IPS-15b (cell line): ENCODE measurements at regions not wholly inside any gene's neighbourhood (a gene's known extent, or its start where the extent isn't known, plus 50 kb on each side); places are given as distances from the start of the nearest gene placed in this dataset.

Experiments used
- H3K27me3 ChIP-seq: one replicate; pipeline ENCODE4 v1.6.1; 2013; ENCODE audit warnings: low read length; ENCODE audit not compliant: control insufficient read depth, insufficient read depth
- H3K36me3 ChIP-seq: one replicate; pipeline ENCODE4 v1.6.1; 2013; ENCODE audit warnings: low read length; ENCODE audit not compliant: control insufficient read depth, insufficient read depth
- H3K4me1 ChIP-seq: one replicate; pipeline ENCODE4 v1.6.1; 2013; ENCODE audit warnings: mild to moderate bottlenecking, low read length; ENCODE audit not compliant: control insufficient read depth, insufficient read depth
- H3K4me3 ChIP-seq: one replicate; pipeline ENCODE4 v1.5.1; 2013; ENCODE audit warnings: low read depth, low read length
- H3K9ac ChIP-seq: one replicate; pipeline ENCODE4 v1.6.1; 2013; ENCODE audit warnings: low read depth, mild to moderate bottlenecking, low read length
- H3K9me3 ChIP-seq: one replicate; pipeline ENCODE4 v1.6.1; 2013; ENCODE audit warnings: mild to moderate bottlenecking, low read length; ENCODE audit not compliant: control insufficient read depth, insufficient read depth

- Histone ChIP-seq H3K9ac (no peak overlapping the region), H3K27me3 (no peaks in the 10 kb centered on the region), H3K36me3 (no peaks in the 10 kb centered on the region), H3K4me3 (no peak overlapping the region), H3K4me1 (no peaks in the 10 kb centered on the region), H3K9me3 (no peaks in the 10 kb centered on the region)
Measured at GRCh38 chr1:73576083-73576482, 621.9 kb downstream of the LRRIQ3 start.

DNA sequence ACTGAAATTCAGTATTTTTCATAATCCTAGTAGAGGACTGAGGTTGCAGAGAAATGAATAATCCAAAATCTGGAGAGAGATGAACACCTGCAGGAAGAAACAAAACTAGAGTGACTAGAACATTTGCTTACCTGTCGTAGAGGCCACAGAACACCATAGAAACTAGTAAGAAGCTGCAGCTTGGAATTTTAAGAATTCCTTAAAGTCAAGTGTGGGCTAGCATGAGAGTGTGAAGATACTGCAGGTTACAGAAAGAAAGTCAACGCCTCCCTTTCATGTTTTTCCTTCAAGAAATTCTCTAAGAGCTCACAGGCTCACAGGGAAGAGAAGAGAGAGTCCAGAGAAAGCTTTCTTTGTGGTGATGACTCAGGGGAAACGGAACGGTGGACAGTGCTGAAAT is 633.7 kb downstream of the LRRIQ3 start:
- H3K9ac ChIP-seq, result no peak overlapping the region
- H3K36me3 ChIP-seq, result no peaks in the 10 kb centered on the region
- H3K4me1 ChIP-seq, result no peaks in the 10 kb centered on the region
- no peaks in the 10 kb centered on the region for H3K9me3 ChIP-seq
- H3K4me3 ChIP-seq, result no peak overlapping the region
- H3K27me3 ChIP-seq, result no peaks in the 10 kb centered on the region

GRCh38 chr1:73556270-73556669 is 641.7 kb downstream of the LRRIQ3 start:
- Histone ChIP-seq H3K9ac (no peak overlapping the region), H3K36me3 (no peaks in the 10 kb centered on the region), H3K4me3 (no peak overlapping the region), H3K27me3 (no peaks in the 10 kb centered on the region), H3K9me3 (peaks cover 9% of the 10 kb centered on the region), H3K4me1 (no peaks in the 10 kb centered on the region)

DNA sequence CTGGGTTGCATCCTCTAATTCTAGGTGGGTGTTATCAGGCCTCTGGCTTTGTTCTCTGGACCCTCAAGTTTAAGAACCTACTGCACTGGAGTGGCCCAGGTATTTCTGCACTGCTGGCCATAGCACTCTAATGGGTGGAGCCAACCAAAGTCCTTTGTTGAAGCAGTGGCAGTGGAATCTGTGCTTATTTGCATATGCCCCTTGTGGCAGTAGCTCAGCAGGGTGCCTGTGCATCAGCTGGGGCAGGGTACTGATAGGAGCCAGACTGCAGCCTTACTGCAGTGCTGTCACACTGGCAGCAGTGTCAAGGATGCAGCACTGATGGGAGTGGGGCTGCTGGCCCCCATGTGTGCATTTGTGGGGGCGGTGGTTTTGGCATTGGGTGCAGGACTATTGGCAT is 660.6 kb downstream of the LRRIQ3 start:
- no peak overlapping the region for H3K4me3 ChIP-seq
- no peaks in the 10 kb centered on the region for H3K36me3 ChIP-seq
- H3K4me1 ChIP-seq, result no peaks in the 10 kb centered on the region
- H3K9ac ChIP-seq, result no peak overlapping the region
- H3K27me3 ChIP-seq, result no peaks in the 10 kb centered on the region
- H3K9me3 ChIP-seq, result no peaks in the 10 kb centered on the region

GRCh38 chr1:73517603-73518191 is 680.3 kb downstream of the LRRIQ3 start:
- Histone ChIP-seq H3K9me3 (no peaks in the 10 kb centered on the region), H3K4me1 (no peaks in the 10 kb centered on the region), H3K27me3 (no peaks in the 10 kb centered on the region), H3K9ac (no peak overlapping the region), H3K4me3 (no peak overlapping the region), H3K36me3 (no peaks in the 10 kb centered on the region)

DNA sequence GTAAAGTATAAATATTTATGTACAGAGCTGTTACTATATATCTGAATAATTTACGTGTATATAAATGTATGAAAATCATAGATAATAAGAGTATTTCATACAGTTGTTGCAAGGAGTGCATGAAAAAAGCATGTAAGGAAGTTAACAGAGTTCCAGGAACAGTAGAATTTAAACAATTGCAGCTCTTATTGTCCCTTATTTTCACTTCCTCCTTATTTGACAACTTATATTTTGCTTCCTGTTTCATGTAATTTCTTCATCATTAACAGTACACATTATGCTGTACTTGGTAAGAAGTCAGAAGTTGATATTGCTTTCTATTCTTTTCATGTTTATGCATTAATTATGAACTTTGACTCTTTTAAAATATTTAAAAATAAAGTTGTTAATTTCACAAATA is 681.5 kb downstream of the LRRIQ3 start:
- Histone ChIP-seq H3K36me3 (no peaks in the 10 kb centered on the region), H3K27me3 (no peaks in the 10 kb centered on the region), H3K9me3 (no peaks in the 10 kb centered on the region), H3K9ac (no peak overlapping the region), H3K4me1 (no peaks in the 10 kb centered on the region), H3K4me3 (no peak overlapping the region)

DNA sequence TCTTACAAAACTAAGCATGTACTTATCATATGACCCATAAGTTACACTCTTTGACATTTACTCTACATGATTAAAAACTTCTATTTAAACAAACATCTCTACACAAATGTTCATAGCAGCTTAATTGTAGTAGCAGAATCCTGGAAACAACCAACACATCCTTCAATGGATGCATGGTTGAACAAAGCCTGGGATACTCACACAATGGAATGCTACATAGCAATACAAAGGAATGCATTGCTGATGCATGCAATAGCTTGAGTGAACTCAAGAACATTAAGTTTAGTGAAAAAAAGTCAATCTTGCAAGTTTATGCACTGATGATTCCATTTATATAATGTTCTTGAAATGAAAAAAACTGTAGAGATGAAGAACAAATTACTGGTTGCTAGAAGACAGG is 686.9 kb downstream of the LRRIQ3 start:
- Histone ChIP-seq H3K27me3 (no peaks in the 10 kb centered on the region), H3K4me1 (no peaks in the 10 kb centered on the region)

DNA sequence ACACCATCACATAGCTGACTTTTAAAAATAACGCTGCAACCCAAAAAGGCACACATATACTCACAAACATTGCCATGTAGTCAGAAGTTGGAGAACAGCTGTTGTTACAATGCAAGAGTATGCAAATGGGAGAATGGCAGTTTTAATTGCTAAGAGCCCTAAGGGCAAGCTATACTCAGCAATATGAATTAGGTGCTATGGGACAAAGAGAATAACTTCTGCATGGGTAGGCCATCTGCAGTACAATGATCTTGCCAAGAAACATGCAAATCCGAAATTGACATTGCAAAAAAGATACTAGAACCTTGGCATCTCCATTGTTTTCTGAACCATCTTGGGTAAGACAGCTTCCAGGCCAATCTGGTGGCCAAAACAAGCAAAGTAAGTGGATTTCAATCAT is 697.8 kb downstream of the LRRIQ3 start:
- H3K9ac ChIP-seq, result no peak overlapping the region
- no peaks in the 10 kb centered on the region for H3K9me3 ChIP-seq
- H3K4me1 ChIP-seq, result no peaks in the 10 kb centered on the region
- H3K4me3 ChIP-seq, result no peak overlapping the region
- H3K36me3 ChIP-seq, result no peaks in the 10 kb centered on the region
- H3K27me3 ChIP-seq, result no peaks in the 10 kb centered on the region

More for the DNA sequence above, 686.9 kb downstream of the LRRIQ3 start:
- no peaks in the 10 kb centered on the region for H3K9me3 ChIP-seq
- no peak overlapping the region for H3K4me3 ChIP-seq
- no peak overlapping the region for H3K9ac ChIP-seq
- no peaks in the 10 kb centered on the region for H3K36me3 ChIP-seq

- Histone ChIP-seq H3K9me3 (no peaks in the 10 kb centered on the region), H3K36me3 (no peaks in the 10 kb centered on the region), H3K4me1 (no peaks in the 10 kb centered on the region), H3K9ac (no peak overlapping the region), H3K27me3 (no peaks in the 10 kb centered on the region), H3K4me3 (no peak overlapping the region)
Measured at GRCh38 chr1:73499671-73500070, 698.3 kb downstream of the LRRIQ3 start.

- Histone ChIP-seq H3K9ac (no peak overlapping the region), H3K4me3 (no peak overlapping the region), H3K27me3 (no peaks in the 10 kb centered on the region), H3K9me3 (no peaks in the 10 kb centered on the region), H3K4me1 (no peaks in the 10 kb centered on the region), H3K36me3 (no peaks in the 10 kb centered on the region)
Measured at GRCh38 chr1:73491621-73492020, 706.4 kb downstream of the LRRIQ3 start.

- H3K9ac ChIP-seq, result no peak overlapping the region
- no peaks in the 10 kb centered on the region for H3K9me3 ChIP-seq
- no peaks in the 10 kb centered on the region for H3K27me3 ChIP-seq
- no peaks in the 10 kb centered on the region for H3K36me3 ChIP-seq
- no peak overlapping the region for H3K4me3 ChIP-seq
- H3K4me1 ChIP-seq, result no peaks in the 10 kb centered on the region
Measured at GRCh38 chr1:73475316-73475870, 722.6 kb downstream of the LRRIQ3 start.

DNA sequence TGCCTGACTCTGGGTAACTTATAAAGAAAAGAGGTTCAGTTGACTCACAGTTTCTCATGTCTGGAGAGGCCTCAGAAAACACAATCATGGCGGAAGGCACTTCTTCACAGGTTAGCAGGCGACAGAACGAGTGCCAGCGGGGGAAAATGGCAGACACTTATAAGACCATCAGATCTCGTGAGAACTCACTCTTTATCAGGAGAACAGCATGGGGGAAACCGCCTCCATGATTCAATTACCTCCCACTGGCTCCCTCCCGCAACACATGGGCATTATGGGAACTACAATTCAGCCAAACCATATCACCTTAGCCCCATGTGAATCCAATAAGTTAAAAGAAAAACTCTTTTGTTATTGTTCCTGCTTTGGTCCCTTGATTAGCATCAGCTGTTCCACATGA is 725.2 kb downstream of the LRRIQ3 start:
- H3K9ac ChIP-seq, result no peak overlapping the region
- no peaks in the 10 kb centered on the region for H3K36me3 ChIP-seq
- no peaks in the 10 kb centered on the region for H3K4me1 ChIP-seq
- H3K27me3 ChIP-seq, result no peaks in the 10 kb centered on the region
- no peaks in the 10 kb centered on the region for H3K9me3 ChIP-seq
- no peak overlapping the region for H3K4me3 ChIP-seq
